HG02642 (cell line): ENCODE measurements at regions not wholly inside any gene's neighbourhood (a gene's known extent, or its start where the extent isn't known, plus 50 kb on each side); places are given as distances from the start of the nearest gene placed in this dataset.

Experiments used
- ATAC-seq: cut with Tn5 transposase; IDR thresholded peaks from one replicate; pipeline ENCODE4 v1.9.1; 2021; ENCODE audit warnings: mild to moderate bottlenecking; ENCODE audit not compliant: unreplicated experiment, poor library complexity

DNA sequence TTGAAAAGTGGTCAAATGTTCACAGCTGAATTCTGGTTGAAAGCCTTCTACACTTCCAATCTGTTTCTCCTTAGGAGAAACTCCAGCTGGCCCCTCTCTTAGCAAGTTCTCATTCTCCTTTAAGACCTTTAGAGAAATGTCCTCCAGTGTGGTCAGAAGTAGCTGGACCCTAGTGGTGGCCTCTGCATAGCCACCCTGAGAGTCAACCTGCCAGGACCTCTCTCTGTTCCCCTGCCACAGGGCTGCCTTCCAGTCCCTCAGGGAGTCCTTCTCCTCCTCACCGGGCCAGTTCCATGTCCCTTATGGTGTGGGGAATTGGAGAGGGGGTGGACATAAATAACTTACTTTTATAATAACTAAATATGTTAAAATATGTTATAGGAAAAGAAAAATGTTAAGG is 200.9 kb upstream of the PKDCC start:
- no peak for ATAC-seq

DNA sequence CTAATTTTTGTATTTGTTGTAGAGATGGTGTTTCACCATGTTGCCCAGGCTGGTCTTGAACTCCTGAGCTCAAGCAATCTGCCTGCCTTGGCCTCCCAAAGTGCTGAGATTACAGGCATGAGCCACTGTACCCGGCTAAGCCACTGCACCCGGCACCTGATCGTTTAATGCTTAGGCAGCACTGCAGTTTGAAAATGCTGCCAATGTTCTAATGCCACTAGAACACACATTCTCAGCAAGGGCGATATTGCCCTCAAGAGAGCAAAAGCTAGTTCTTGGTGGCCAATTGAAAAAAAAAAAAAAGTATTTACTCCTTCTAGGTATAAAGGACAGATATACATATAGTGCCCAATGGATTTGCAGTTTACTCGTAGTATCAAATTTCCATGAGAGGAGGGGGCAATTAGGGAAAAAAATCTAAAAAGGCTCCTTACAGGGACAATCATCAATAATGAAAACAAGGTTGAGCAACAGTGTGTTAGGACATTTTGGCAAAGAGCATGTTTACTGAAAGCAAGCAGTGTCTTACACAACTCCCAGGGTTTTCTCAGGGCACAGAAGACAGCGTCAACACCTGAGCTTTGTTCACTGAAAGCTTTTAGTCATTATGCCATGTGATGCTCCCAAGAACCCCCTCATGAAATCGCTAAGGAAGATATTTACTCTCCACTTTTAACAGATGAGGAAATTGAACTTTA is 199.9 kb upstream of the PKDCC start:
- ATAC-seq = no peak

DNA sequence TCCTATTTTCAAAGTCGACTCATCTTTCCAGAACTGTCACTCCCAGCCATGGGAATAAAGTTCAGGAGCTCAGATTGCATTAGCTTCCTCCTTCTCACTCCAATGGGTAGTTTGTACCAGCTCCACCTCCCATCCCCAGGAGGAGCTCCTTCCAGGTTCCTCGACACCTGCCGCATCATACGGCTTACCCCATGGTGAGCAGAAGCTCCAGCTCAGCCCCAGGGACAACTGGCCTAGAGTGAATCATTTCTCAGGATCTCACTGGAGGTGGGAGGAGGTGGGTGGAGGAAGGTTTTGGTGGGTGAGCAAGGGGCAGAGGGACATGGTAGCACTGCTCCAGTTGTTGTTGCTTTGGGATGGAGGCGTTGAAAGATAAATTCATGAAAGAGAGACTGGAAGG is 196.3 kb upstream of the PKDCC start:
- ATAC-seq = no peak

DNA sequence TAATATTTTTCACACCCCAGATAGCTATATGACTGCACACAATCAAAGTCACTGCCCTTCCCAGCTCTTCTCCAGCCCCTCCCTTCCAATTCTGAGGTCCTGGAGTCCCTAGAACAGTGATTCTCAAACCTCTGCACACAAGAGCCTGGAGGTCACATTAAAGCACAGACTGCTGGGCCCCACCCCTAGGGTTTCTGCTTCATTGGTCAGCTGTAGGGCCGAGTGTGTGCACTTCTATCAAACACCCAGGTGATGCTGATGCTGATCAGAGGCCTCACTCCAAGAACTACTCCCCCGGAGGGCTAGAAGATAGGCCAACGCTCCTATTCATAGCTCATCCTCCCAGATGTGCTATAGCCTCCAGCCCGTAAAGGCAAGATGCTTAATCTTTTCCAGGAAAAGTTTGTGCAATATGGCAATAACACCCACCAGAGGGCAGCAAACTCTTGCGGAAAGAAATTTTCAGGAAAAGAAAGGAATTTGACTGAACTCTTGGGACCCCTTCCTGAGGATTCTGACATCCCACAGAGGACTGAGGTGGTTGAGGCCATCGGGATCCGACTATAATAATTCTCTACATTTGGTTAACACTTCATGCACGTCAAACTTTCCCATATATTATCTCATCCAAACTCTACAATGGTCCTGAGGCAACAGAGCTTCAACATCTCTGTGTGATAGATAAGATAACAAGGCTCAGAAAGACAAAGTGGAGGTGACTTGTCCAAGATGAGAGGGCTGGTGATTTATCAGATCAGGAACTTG is 194.2 kb upstream of the PKDCC start:
- no peak for ATAC-seq

DNA sequence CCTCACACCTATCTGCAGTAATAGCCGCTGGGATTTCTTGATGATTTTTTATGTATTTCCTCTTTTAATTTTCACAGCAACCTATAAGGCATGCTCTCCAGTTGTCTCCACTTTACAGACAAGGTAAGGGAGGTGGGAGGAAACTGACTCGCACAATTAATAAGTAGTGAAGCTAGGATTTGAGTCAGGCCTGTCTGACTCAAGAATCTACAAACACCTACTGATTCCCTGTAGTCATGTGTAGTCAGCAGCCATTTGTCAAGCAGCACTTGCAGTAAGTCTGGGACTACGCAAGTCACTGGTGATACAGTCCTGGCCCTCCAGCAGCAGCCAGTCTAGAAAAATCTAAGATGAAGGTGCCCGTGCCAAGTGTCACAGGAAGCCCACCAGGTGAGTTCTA is 193.6 kb upstream of the PKDCC start:
- no peak for ATAC-seq

DNA sequence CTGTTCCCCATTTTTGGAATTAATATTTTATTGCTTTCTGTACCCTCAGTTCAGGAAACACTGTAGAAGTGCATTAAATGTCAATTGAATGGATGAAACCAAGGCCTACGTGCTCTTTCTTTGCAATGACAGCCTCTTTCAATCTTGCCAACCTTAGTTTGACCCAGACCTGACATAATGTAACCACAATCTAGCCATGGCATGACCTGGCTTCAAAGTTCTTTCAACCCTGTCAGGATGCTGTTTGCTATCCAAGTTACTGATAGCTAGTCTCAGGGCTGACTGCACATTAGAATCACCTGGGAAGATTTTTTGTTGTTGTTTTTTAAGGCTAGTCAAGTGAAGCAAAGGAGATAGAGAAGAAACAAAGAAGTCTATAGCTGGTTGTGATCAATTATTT is 190.9 kb upstream of the PKDCC start:
- ATAC-seq = no peak

DNA sequence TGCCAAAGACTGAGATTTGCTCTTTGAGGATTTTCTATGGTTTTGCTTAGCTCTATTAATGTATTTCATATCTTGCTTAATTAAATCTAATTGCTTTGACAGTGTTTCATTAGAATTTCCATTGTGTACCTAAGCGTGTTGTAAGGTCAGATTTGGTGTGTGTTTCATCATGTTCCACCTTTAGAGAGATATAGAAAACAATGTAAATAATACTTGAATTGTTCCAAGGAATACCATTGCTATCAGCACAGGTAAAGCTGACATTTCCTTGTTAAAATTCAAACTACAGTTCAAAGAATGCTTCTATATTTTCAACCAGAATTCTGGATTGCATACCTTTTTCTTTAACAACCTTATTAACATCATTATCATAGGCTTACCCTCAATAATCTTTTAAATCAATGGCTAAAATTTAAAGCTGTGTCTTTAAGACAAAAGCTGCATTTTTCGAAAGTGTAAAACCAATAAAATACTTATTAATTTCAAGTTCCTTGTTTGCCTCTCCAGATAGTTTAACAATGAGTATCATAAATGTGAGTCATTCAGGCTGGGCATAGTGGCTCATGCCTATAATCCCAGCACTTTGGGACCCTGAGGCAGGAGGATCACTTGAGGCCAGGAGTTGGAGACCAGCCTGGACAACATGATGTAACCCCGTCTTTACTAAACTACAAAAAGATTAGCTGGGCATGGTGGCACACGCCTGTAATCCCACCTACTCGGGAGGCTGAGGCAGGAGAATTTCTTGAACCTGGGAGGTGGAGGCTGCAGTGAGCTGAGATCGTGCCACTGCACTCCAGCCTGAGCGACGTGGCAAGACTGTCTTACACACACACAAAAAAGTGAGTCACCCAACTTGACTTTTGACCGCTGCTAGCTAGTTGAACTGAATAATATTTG is 188.0 kb upstream of the PKDCC start:
- no peak for ATAC-seq

DNA sequence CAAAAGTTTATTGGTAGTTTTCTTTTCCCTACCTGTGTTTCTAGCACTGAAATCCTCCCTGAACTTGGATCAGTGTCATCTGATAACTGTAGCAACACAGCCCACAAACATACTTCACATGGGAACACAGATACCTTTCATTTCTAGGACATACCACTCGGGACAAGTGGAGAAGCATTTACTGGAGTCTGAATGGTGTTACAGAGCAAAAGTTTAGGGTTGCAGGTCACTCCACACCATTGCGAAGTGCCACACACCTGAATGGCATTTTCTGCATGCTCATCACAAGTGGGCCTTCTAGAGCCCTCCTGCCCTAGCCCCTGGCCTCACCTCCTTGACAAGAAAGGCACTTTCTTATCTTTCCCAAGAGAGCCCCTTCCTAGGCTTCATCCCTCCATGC is 184.8 kb upstream of the PKDCC start:
- no peak for ATAC-seq

DNA sequence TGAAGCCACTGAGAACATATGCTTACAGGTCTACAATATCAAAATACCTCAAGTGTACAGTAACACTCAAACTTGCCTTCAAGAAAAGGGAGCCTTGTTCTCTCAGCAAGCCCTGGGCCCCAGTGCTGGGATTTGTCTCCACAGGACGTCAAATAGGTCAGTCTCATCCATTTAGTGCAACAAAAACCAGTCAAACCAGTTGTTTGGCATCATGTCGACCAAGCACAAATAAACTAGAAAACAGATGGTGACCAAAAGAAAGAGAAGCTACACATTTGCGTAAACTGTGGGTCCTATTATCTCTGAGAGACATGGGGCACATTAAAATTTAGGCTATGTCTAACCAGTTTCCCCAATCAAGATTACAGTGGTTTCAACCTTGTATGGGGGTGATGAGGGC is 182.6 kb upstream of the PKDCC start:
- no peak for ATAC-seq

DNA sequence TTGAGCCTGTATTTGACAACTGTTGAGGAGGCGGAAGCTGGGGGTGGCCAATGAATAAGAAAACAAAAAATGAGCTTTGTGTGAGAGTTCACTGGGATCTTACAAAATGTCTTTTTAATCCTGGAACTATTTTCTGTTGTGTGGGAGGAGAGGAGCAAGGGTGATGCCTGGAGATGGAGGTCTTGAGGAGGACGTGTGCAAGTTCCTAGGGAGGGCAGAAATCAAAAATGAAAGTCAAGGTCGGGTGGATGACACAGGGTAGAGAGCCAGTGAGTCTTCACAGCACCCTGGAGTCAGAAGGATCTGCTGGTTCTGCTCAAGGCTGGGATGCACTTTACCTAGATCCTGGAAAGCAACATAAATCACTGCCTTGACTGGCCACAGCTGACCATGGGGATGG is 180.3 kb upstream of the PKDCC start:
- ATAC-seq = no peak

DNA sequence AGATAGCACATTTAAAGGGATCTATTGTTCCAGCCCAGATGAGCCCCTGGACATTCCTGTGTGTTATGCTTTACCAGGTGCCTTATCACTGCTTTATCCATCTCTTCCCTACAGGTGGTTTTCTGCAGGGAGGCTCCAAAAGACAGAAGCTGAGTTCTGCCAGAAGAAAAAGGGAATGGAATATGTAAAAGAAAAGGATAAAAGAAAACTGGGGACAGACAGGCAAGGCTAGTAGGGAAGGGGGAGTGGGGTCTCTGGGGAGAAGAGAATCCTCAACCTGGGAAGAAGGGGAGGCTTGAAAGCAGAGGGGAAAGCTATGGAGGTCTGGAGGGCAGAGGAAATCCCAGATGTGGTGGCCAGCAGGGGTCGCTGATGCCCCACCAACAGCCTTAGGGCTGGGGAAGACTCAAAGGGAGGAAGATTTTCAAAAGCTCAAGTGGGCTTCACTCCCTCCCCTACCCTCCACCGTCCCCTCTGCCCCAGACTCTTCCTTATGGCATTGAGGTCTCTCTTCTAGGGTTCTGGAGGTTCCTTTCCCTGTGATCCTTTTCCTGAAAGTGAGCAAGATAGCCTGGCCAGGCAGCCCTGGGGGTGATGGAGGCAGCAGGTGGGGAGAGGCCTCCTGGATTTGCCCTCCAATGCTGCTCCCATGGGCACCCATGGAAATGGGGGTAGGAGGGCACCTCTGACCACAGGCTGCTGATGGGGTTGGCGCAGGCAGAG is 178.1 kb upstream of the PKDCC start:
- peak; percentile 78 for ATAC-seq

DNA sequence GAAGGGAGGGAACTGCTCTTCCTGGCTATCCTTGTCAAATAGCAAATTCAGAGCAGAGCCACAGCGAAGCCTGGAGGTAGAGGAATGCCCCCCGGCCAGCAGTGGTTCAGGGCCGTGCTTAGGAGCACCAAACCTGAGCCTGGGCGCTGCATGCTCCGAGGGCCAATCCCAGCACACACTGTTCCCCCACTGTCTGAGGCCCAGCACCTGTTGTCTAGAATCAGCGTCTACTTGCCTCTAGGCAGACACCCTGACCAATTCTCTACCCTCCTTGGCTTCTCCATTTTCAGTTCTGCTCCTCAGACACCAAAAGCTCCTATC is 177.6 kb upstream of the PKDCC start:
- ATAC-seq = no peak

DNA sequence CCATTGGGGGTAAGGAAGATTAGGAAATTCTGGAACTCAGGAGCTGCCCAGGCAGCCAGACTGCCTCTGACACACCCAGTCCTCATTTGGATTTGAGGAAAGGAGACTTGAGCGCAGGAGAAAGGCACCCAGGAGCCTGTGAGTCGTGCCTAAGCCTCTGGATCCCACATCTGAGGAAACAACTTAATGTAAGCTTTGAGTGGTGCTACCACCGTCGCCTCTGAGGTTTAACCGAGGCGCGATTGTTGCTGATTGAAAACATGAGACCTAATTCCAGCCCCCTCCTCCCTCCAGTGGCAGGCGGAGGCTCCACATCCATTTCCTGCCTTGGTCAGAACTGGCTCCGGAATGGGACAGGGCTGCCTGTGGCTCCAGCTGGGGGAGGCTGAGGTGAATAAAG is 176.7 kb upstream of the PKDCC start:
- no peak for ATAC-seq

DNA sequence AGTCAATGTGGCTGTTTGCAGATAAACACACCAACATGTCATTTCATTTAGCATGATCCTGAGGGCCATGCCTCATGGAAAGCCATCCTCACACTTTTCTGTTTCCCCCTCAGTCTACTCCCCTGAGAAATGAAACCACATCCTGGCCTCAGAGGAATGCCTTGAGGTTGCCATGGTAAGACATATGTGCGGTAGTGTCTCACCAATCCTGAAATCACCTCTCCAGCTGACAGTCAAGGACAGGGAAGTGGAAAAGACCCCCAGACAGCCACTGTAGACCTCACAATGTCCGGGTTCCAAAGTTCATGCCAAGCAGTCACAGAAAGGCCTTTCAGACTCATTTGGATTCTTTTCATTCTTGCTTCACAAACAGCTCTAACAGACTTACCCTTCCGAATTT is 175.2 kb upstream of the PKDCC start:
- no peak for ATAC-seq

DNA sequence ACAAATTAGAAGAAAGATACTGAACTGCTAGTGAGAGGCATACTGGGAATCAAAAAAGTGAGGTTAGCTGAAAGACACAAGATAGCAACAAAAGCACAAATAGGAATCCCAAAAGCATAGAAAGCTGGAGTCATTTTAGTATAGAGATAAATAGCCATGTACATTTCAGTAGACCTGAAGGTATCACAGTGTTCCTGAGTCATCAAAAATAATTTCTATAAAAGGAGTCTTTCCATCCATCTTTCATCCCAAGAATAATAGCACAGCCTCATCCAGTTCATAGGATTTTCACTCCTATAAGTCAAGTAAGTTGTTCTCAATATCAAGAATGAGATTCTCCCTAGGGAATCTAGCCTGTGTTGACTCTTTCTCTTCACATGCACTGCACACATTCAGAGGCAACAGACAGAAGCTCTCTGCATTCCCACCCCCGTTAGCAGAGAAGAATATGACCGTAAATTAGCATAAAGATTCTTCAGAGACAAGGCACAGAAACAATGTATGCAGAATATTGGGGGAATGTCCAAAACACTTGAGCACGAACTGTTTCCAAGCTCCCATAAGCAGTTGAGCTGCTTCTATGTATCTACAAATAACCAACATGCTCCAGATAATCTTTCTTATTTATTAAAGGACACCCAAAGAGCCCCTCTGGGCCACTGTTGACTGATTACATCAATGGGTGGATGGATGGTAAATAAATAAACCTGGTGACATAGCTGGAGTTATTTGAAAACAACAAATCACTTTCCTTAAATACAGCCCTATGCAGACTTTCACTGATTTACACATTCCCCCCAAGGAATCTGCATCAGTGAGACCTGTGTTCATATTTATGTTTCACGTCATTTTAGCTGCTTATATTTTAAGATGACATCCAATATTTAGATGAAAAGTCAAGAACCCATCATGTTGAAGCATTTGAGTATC is 174.5 kb upstream of the PKDCC start:
- no peak for ATAC-seq

DNA sequence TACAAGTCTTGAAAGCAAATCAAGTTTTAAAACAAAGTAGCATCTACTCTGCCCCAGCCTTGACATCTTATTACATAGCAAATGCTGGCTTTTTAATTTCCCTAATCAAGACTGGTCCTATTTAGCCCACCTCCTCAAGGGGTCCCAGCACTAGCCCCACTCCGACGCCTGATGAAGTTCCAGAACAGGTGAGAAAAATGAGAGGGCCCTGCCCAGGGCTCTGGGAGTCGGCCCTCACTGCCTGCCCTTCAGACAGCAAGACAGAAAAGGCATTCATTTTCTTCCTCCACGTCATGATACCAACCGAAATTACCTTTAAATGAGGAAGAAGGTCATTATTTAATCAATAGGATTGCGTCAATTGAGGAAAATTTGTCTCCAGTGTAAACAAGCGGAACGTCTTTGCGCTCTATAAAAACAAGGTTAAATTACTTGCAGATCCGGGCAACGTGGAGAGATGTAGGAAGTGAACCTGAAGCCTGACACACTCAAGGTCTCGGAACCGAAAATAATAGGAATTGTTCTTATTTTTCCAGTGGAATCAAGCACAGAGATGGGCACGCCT is 170.6 kb upstream of the PKDCC start:
- no peak for ATAC-seq

DNA sequence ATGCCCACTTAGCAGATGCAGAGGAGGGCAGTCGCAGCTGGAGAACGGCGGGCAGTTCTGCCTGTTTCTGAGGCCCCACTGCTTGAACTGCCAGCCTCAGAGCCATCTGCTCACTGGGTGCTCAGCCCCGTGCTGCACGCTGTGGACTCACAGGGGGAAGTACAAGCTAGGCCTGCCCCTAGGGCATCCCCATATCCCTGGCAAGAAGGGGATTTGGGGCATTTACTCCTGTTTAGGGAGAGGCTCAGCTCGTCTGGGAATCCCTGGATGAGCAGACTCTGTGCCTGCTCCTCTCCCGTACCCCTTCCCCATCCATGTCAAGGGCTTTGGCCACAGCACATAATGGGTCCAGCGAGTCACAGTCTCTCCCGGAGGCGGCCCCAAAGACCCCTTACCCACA is 169.8 kb upstream of the PKDCC start:
- ATAC-seq = no peak

DNA sequence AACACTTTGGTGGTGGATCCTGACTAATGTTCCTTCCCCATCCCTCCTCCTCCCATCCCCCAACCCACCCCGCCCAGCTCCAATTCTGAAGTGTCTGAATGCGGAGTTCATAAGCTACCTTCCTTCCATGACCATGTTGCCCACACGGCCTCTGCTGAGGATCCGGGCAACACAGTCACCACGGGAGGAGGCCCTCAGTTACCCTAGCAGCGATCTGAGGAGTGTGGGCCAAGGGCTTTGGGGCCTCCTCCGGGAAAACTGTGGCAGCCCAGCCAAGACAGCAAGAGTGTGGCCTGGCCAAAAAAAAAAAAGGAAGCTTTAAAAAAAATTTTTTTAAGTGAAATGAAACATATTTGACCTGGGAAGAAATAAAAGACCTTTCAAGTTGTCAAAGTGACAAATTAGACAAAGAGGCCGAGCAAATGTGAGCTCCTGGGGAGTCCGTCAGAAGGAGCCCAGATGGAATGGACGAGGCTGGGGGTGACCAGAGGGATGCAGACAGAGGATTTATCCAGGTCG is 169.0 kb upstream of the PKDCC start:
- ATAC-seq = no peak
